ENCODE measurements at regions not wholly inside any gene's neighbourhood (a gene's known extent, or its start where the extent isn't known, plus 50 kb on each side); places are given as distances from the start of the nearest gene placed in this dataset.

DNA sequence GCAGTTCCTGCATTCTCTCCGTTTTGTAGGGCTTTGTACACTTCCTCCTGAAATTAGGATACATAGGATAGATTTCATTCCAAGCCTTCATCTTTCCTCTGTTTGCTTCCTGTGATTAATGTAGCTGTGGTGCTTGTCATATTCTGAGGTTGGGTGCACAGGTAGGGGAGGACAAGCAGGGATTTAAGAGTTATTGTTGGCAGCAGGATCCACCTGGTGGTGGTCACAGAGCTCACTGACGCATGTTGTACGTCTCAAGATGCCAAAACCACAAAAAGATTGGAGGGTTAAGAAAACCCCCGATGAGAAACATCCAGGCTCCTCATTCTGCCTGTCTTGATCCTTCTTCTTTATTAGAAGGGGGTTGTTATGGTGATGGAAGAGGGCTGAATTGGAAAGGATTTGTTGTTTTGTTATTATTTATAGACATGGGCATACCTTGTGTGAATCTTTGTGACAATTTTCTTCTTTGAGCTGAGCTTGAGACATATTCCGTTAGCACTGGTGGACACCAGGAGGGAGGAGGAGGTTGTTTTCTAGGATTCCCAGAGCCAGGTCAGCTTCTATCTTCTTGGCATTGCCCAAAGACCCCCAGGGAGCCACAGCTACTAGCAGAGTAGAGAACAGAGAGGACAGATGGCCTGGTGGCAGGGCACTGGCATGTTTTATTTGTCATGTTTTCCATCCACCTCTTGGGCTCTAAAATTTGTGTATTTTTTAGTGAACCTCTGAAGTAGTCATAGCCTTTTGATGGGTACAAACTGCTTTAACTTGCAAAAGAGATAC lies 57.7 kb upstream of the LARS2 start:
- no peak for ATAC-seq
- no peak for DNase-seq

DNA sequence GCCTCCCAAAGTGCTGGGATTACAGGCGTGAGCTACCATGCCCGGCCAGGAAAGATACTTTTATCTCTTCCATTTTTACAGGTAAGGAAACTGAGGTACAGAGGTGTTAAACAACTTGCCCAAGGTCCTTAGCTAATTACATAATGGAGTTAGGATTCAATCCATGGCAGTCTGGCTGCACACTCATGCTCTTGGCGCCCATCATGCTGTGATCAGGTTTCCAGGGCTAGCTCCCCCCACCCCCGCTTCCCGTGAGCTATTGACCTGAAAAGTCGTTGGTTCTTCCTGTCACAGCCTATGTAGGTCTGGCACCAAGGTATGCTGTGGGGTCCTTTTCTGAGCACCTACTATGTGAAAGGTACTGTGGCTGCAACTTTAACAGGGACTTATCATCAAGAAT lies 55.9 kb upstream of the LARS2 start:
- ATAC-seq: no peak
- no peak for DNase-seq

DNA sequence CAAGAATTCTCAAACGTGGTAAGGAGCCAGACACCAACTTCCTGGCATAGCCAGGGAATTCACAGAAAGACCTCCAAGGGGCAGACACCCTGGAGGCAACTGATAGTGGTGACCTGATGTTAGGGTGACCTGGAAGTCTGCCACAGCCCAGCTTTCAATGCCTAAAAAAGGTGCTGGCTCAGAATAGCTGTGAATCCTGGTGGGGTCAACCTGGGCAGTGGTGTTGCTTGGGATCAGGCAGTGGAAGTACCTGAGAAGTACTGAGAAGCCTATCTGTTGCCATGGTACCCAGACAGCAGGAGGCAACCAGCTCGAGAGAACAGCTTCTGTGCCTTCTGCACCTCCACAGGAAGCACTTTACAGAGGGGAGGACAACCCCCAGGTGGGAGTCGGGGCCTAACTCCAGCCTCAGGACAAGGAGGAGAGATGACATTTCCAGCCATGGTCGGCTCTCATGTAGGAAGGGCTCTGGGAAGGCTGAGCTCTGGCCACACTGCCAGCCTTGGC lies 55.4 kb upstream of the LARS2 start:
- no peak for DNase-seq
- ATAC-seq: no peak

DNA sequence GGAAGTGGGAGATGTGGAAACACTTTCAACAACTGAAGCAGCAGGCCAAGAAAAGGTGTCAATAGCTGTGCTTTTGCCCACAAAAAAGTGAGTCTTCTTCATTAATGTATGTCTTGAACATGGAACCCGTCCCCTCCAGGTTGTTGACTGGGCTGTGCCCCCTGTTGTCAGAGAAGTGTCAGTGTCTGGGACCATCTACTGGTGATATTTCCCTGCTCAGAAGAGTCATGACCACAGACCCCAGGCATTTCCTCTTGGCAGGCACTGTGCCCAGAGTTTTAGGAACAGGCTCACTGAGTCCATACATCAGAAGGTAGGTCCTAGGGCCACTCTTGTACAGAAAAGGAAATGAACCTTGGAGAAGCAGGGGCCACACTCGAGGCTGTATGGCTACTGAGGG lies 54.8 kb upstream of the LARS2 start:
- no peak for DNase-seq

DNA sequence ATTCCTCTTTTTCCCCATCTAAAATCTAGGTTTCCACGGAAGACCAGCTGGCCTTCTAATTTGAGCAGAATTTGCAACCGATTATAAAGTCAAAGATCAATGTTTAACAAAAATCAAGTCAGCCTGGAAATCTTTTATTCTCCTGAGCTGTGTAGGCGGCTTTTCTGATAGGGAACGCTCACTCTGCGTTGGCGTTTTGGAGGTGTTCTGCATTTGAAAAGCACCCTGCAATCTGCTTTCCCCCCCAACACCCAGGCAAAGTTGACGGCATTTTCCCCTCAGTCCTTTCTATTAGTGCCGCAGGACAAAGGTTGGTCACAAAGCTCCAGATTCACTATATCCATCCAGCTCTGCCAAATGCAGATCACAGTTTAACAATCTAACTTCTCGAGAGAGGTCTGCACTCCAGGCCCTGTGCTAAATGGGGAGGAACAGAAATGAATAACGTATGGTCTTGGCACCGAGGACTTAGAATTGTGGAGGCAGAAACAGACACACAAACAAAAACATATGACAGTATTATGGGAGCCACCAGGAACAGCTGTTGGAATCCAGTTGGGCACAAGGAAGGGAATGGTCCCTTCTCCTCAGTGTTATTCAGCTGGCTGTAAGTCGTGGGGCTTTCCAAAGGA lies 50.4 kb upstream of the LARS2 start:
- ATAC-seq (no peak), DNase-seq (no peak)

More for the DNA sequence above, 54.8 kb upstream of the LARS2 start:
- no peak for ATAC-seq
